K562 (cell line): ENCODE measurements at regions not wholly inside any gene's neighbourhood (a gene's known extent, or its start where the extent isn't known, plus 50 kb on each side); places are given as distances from the start of the nearest gene placed in this dataset.

Experiments used
- AFF1 ChIP-seq, 2 experiments: fragments of 450-650 bp; IDR thresholded peaks; 2 replicates each; pipeline ENCODE4 v1.6.1; 2018; ENCODE audit warnings: mild to moderate bottlenecking in 2 of 2, low read depth in 1 of 2; ENCODE audit not compliant: partially characterized antibody in 2 of 2
- BRD4 ChIP-seq: fragments of 200-600 bp; sonication (generic); IDR thresholded peaks from 2 replicates; pipeline ENCODE4 v1.6.1; 2017; ENCODE audit warnings: inconsistent platforms
- CBFB ChIP-seq: sonication (generic); formaldehyde crosslinking; IDR thresholded peaks from 2 replicates; pipeline ENCODE4 v1.4.0; 2020; ENCODE audit warnings: mild to moderate bottlenecking, missing genetic modification reagents
- DEAF1 ChIP-seq: fragments of 450-650 bp; formaldehyde crosslinking; IDR thresholded peaks from 2 replicates; pipeline ENCODE4 v1.4.0; 2020; ENCODE audit warnings: mild to moderate bottlenecking, moderate library complexity
- E2F1 ChIP-seq: sonication (generic); formaldehyde crosslinking; IDR thresholded peaks from 2 replicates; pipeline ENCODE4 v1.8.1; 2023; ENCODE audit warnings: mild to moderate bottlenecking, missing genetic modification reagents, moderate library complexity
- E2F6 ChIP-seq, 2 experiments: IDR thresholded peaks; 2 replicates each; pipeline ENCODE4 v1.6.1; 2011; ENCODE audit warnings: borderline replicate concordance in 1 of 2, control low read depth in 1 of 2, low read depth in 1 of 2, low read length in 1 of 2, mild to moderate bottlenecking in 1 of 2, mixed read lengths in 1 of 2, moderate library complexity in 1 of 2; ENCODE audit not compliant: insufficient read depth in 1 of 2, insufficient read length in 1 of 2, poor library complexity in 1 of 2, severe bottlenecking in 1 of 2; ENCODE audit errors: extremely low read depth in 1 of 2
- GTF2E2 ChIP-seq: fragments of 200-800 bp; sonication (Bioruptor generic); IDR thresholded peaks from 2 replicates; pipeline ENCODE4 v1.6.1; 2016; ENCODE audit warnings: missing genetic modification characterization, missing compliant biosample characterization
- KDM2B ChIP-seq: fragments of 250-450 bp; sonication (Bioruptor Pico); IDR thresholded peaks from 2 replicates; pipeline ENCODE4 v1.8.0; 2021; ENCODE audit warnings: mild to moderate bottlenecking, moderate library complexity
- LCOR ChIP-seq: sonication (generic); formaldehyde crosslinking; IDR thresholded peaks from 2 replicates; pipeline ENCODE4 v1.8.0; 2022; ENCODE audit warnings: mild to moderate bottlenecking, missing genetic modification reagents
- MAFF ChIP-seq: IDR thresholded peaks from 2 replicates; pipeline ENCODE4 v1.6.1; 2012; ENCODE audit warnings: low read length, improper control_type of control experiment
- MYNN ChIP-seq, 2 experiments: sonication (generic); formaldehyde crosslinking in 1 of 2; IDR thresholded peaks; 2 replicates each; pipeline versions ENCODE4 v1.5.0 to v1.6.1; 2016 to 2020; ENCODE audit warnings: antibody characterized with exemption in 1 of 2, missing genetic modification reagents in 1 of 2
- NRF1 ChIP-seq, 2 experiments: fragments of 450-650 bp; IDR thresholded peaks in 1 of 2; conservative IDR thresholded peaks in 1 of 2; 2 replicates each; pipeline ENCODE4 v1.6.1; 2014; ENCODE audit warnings: mild to moderate bottlenecking in 2 of 2
- RCOR1 ChIP-seq, 2 experiments: IDR thresholded peaks; 2 replicates each; pipeline ENCODE4 v1.6.1; 2012; ENCODE audit warnings: low read depth in 2 of 2, low read length in 2 of 2, borderline replicate concordance in 1 of 2, improper control_type of control experiment in 1 of 2
- SOX6 ChIP-seq: fragments of 450-650 bp; IDR thresholded peaks from 2 replicates; pipeline ENCODE4 v1.6.1; 2014; ENCODE audit warnings: mild to moderate bottlenecking
- SREBF2 ChIP-seq: sonication (generic); formaldehyde crosslinking; IDR thresholded peaks from 2 replicates; pipeline ENCODE4 v1.4.0; 2020; ENCODE audit warnings: mild to moderate bottlenecking, missing genetic modification reagents
- TCFL5 ChIP-seq: fragments of 250-450 bp; sonication (Bioruptor Pico); conservative IDR thresholded peaks from 2 replicates; pipeline ENCODE4 v1.6.1; 2021; ENCODE audit warnings: mild to moderate bottlenecking, moderate library complexity, matching md5 sums
- TEAD1 ChIP-seq, 2 experiments: fragments of 450-650 bp in 1 of 2; sonication (generic) in 1 of 2; formaldehyde crosslinking; IDR thresholded peaks; 2 replicates each; pipeline versions ENCODE4 v1.4.0 to v1.8.0; 2020 to 2022; ENCODE audit warnings: mild to moderate bottlenecking in 2 of 2, missing genetic modification reagents in 1 of 2
- ZC3H8 ChIP-seq: fragments of 450-650 bp; IDR thresholded peaks from 2 replicates; pipeline ENCODE4 v1.6.1; 2017
- ZNF561 ChIP-seq: fragments of 450-650 bp; formaldehyde crosslinking; conservative IDR thresholded peaks from 2 replicates; pipeline ENCODE4 v1.4.0; 2020; ENCODE audit warnings: mild to moderate bottlenecking, moderate library complexity
- ZNF740 ChIP-seq, 3 experiments: fragments of 200-800 bp in 1 of 3; sonication (Bioruptor generic) in 1 of 3; sonication (generic) in 1 of 3; formaldehyde crosslinking in 1 of 3; IDR thresholded peaks; 2 replicates each; pipeline versions ENCODE4 v1.6.1 to v1.8.0; 2016 to 2022; ENCODE audit warnings: mild to moderate bottlenecking in 2 of 3, missing compliant biosample characterization in 2 of 3, missing genetic modification characterization in 2 of 3, missing genetic modification reagents in 1 of 3

- TF ChIP-seq AFF1 (IDR thresholded peaks at IDR 0.05; ENCODE audit: low read depth in 1 of 2, partially characterized antibody in 2 of 2) (no peak), SREBF2 (CRISPR knock-in tag) (no peak), LCOR (CRISPR knock-in tag) (no peak), E2F1 (CRISPR knock-in tag) (no peak), BRD4 (no peak), ZNF561 (CRISPR knock-in tag) (no peak), SOX6 (peak; percentile 63; the same call in 1 of the 2 replicates), KDM2B (CRISPR knock-in tag) (no peak), DEAF1 (CRISPR knock-in tag) (no peak), RCOR1 (IDR thresholded peaks at IDR 0.05; ENCODE audit: borderline replicate concordance in 1 of 2, low read depth in 2 of 2, low read length in 2 of 2) (no peak), GTF2E2 (tag) (no peak), ZNF740 (CRISPR knock-in tag; IDR thresholded peaks at IDR 0.05) (no peak), ZNF740 (tag; IDR thresholded peaks at IDR 0.05) (no peak), MYNN (IDR thresholded peaks at IDR 0.05) (no peak), MYNN (CRISPR knock-in tag; IDR thresholded peaks at IDR 0.05) (no peak), TCFL5 (CRISPR knock-in tag) (no peak), MAFF (no peak), NRF1 (conservative IDR thresholded peaks at IDR 0.05 in 1 of 2, IDR thresholded peaks at IDR 0.05 in 1 of 2) (no peak), TEAD1 (CRISPR knock-in tag; IDR thresholded peaks at IDR 0.05) (no peak), E2F6 (IDR thresholded peaks at IDR 0.05; ENCODE audit: borderline replicate concordance in 1 of 2, extremely low read depth in 1 of 2, insufficient read depth in 1 of 2, insufficient read length in 1 of 2, low read depth in 1 of 2, low read length in 1 of 2, poor library complexity in 1 of 2, severe bottlenecking in 1 of 2) (no peak), CBFB (CRISPR knock-in tag) (no peak), ZC3H8 (no peak)
Measured at GRCh38 chr6:112951829-112952228, 604.7 kb downstream of the RFPL4B start (continued).
